DMS53 (cell line): ENCODE measurements at regions not wholly inside any gene's neighbourhood (a gene's known extent, or its start where the extent isn't known, plus 50 kb on each side); places are given as distances from the start of the nearest gene placed in this dataset.

Experiments used
- DNase-seq: peaks from one replicate; lab custom pipeline; 2025; lab: John Stamatoyannopoulos, UW

GRCh38 chr9:18233311-18233710 is 240.6 kb upstream of the ADAMTSL1 start:
- no peak for DNase-seq

- DNase-seq = no peak
These were observed 240.0 kb upstream of the ADAMTSL1 start for GRCh38 chr9:18233776-18234445.

DNA sequence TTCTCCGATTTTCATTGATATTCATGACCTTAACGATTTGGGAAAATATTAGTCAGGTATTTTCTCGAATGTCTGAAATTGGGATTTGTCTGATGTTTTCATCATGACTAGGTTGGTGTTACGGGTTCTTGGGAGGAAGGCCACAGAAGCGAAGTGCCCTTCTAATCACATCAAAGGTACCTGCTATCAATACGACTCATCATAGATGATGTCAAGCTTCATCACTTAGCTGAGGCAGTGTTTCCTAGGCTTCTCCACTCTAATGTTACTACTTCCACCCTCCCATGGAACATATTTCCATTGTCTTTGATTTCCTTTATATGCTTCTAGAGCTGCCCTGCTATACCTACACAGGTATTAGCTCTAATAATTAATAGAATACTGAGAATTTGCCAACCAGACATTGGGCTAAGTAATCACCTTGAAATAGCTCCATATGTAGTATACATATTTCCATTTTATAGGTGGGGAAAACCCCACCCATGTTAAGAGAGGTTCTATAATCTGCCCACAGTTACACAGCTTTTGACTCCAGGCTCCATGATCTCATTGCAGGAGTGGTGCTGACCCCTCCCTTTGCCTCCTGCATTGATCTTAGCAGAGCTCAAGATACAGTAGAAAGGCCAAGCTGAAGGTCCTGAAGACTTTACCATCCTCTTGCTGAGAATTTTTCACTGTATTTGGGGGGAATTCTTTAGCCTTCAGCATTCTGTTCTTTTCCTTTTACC is 238.6 kb upstream of the ADAMTSL1 start:
- DNase-seq = no peak

DNA sequence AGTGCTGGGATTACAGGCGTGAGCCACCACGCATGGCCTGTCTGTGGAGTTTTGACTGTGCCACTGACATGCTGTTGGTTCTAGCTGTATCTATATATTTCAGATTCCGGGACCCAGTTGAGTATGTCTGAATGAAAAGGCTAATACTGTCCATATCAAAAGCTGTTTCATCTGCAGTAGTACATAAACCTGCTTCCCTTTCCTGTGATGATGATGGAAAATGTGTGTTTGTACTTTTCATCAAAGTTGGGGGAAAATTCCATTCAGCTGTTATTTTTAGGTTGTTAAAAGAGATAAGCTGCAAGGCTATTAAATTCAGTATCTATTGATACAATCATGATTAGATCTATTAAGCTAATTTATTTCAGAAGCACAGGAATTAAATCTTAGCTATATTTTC is 237.6 kb upstream of the ADAMTSL1 start:
- DNase-seq = no peak

DNA sequence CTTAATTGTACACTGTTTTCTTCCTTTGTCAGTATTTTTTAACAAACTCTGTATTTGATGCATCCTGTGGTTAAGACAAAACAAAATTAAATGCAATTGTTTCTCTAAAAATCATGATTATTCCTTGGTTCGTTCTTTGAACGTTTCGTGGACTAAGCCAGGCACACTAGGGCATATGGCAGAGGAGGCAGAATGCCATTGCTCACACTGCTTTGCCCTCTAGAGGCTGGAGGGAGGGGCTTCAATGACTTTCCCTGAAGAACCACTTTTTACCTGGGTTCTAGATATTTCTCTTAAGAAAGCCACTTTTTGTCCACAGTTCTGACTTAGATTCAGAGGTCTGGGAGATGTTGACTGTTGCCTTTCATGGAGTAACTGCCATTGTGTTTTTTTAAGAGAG is 236.2 kb upstream of the ADAMTSL1 start:
- no peak for DNase-seq

GRCh38 chr9:18238254-18238653 is 235.7 kb upstream of the ADAMTSL1 start:
- peak; percentile 4 for DNase-seq

GRCh38 chr9:18238752-18239447 is 235.1 kb upstream of the ADAMTSL1 start:
- DNase-seq = no peak

- DNase-seq = no peak
These were observed 233.7 kb upstream of the ADAMTSL1 start for GRCh38 chr9:18240213-18240612.

- no peak for DNase-seq
These were observed 228.0 kb upstream of the ADAMTSL1 start for GRCh38 chr9:18245911-18246310.

DNA sequence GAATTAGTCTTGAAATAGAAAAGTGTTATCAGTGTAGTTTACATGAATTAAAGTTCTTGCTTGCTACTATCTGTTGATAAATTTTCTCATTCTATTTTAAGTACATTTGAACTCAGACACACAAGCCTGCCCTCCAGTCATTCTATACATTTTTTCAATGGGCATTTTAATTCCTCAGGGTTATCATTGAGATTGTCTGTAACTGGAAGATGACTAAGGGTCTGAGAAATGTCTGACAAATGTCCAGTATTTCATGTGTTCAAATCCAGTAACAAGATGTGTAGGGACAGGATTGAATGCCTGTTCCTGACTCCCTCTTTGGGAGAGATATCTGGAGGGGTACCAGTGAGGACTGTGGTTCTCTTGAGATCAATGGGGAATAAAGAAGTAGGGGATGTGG is 223.9 kb upstream of the ADAMTSL1 start:
- no peak for DNase-seq

DNA sequence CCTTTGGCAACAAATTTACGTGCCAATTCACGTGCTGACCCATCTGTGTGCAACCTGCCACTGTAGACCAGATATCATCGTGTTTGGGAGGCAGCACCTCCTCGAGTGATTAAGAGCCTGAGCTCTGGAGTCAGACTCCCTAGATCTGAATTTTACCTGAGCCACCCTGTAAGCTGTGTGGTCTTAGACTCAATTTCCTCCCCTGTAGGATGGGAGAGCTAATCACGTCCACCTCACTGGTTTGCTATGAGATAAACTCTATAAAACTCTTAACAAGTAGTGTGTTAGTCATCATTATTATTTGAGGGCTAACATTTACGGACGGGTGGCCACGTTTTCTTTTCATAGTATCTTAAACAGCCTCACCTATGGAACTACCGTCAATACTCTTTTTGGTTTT is 220.0 kb upstream of the ADAMTSL1 start:
- no peak for DNase-seq

DNA sequence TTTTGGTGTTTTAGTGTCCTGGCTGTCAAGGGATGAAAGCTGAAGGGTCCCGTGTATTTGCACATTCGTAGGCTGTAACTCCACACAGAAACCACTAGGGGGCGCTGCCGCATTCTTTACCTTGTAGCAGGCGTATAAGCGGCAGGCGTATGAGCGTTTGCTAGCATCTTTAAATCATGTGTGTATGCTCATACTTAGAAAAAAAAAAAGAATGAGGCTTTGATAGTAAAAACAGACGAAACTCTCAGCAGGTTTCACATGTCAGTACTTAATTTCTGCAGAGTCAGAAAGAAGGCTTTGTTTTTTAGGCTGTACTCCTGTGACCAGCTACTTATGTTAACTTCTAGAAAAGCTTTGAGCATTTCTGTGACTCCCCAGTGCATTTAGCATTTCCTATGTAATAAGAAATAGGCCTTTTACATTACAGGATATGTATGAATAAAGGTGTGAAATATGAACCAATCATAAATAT is 218.8 kb upstream of the ADAMTSL1 start:
- peak; percentile 86 for DNase-seq

GRCh38 chr9:18255747-18256146 is 218.2 kb upstream of the ADAMTSL1 start:
- no peak for DNase-seq

DNA sequence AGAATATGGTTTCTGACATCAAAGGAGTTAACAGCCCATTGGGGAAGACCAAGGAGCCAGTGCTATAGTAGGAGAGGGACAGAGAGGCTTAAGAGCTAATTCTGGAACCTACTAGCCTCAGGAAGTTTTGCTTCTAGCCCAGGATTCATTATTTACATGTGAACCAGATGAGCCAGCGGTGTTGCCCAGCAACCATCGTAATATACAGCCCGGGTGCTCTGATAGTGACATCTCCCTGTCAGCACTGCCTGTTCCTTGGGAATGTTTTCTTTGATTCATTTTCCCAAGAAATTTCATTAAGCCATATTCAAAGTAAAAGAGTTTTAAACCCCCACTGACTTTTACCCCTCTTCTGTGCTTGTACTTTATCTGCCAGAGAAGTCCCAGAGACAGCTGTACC is 217.4 kb upstream of the ADAMTSL1 start:
- DNase-seq = peak; percentile 51

- peak; percentile 1 for DNase-seq
These were observed 213.4 kb upstream of the ADAMTSL1 start for GRCh38 chr9:18260521-18260920.

DNA sequence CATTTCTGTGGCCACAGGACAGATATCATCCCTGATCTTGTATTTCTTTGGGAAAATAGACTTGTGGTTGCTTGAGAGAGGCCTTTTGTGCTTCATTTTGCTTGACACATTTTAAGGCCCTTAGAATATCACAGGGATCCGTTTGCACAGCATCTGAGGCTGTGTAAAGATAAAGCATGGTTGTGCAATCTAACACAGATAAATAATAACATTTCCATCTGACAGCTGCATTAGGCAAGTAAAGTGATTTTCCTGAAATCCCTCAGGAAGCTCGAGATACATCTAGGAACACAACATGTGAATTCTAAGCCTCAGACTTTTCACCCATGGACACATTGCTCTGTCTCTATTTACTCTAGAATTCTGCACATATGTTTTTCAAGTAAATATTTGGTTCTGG is 212.8 kb upstream of the ADAMTSL1 start:
- DNase-seq = no peak

DNA sequence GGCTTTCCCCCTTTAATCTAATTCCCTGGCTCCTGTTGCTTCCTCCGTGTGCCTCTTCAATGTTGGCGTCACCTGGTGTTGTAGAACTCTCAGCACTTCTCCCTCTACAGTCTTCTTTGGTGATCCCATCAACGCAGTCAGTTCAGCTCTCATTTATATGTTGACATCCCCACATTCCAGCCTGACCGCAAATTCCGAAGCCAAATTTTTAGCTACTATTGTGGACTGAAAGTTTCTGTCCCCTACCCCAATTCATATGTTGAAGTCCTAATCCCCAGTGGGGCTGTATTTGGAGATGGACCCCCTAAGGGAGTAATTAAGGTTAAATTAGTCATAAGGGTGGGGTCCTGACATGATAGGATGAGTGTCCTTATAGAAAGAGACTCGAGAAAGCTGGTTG is 210.6 kb upstream of the ADAMTSL1 start:
- DNase-seq = no peak

DNA sequence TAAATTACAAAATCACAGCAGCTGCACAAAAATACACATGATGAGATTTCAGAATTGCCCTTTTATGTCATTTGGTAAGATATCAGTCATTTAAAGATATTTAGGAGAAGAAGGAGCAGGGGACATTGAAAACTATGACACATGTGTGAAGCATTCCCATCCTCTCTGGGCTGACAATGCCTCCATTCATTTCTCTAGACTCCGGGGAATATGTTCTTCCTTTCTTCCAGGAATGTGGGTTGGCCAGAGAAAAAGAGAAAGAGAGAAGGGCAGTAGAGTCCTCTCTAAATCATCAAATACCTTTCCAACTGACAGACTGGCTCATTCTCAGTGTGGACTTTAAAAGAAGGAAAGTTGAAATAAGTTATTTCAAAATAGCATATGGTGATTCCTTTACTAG is 205.6 kb upstream of the ADAMTSL1 start:
- DNase-seq = no peak

DNA sequence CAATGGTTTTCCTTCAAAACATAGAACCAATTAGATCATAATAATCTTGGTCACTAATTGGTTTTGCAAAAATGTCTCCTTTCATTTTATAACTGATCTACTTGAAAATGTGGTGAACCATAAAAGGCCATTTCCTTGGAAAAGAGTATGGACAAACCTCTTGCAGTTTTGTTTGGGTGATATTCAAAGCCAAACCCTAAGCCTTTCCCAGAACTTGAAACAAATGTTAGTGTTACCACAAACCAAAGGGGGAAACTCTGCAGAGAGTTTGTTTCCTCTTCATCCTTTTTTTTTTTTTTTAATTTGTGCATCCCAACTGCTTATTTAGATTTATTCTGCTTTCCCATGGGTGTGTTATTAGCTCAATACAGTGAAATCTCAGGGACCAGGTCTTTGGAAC is 204.4 kb upstream of the ADAMTSL1 start:
- no peak for DNase-seq

DNA sequence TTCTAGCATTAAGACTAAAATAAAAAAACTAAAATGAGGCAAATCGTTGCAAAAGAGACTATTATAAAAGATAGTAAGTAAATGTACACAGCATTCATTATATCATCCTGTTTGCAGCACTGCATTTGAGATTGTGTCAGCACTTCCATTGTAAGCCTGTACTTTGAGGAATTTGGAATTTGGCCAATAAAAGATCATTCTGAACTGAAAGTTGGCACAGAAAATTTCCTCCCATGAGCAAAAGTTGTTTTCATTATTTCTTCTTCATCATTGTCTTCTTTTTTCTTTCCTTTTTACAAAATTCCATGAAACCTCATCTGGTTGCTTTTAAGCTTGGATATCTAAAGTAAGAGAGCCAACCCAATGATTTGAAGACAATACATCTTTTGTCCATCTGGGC is 199.3 kb upstream of the ADAMTSL1 start:
- DNase-seq = no peak

DNA sequence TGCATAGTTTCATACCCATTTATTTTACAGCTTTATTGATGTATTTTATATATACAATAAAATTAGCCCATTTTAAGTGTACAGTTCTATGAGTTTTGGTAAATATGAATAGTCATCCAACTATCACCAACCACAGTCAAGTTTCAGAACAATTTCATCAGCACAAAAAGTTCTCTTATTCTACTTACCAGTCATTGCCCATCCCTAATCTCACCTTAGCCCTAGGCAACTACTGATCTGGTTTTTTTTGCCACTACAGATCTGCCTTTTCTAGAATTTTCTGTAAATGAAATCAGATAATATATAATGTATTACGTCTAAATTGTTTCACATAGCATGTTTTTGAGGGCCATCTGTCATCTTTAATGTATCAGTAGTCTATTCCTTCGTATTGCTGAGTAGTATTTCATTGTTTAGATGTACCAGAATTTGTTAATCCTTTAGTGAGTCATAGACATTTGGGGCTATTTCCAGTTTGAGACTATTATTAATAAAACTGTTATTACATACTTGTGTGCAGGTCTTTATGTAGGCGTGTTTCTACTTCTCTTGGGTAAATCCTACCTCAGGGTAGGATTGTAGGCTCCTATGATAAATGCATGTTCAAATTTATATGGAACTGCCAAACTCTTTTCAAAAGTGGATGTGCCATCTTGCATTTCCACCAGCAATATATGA is 198.5 kb upstream of the ADAMTSL1 start:
- DNase-seq = no peak

DNA sequence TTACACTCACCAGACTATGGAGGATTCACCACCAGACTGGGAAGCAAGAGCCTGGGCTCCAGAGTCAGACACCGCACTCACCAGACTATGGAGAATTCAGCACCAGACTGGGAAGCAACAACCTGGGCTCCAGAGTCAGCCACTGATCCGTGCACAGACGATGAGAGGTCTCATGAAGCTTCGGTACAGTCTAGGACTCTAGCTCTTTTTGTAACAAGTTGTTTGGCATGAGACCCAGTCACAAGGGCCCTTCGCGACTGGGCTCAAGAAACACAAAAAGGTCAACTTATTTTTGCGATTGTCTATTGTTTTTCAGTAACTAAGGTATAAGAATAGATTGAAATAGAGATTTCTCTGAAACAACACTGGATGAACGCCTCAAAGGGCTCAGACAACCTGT is 192.7 kb upstream of the ADAMTSL1 start:
- peak; percentile 38 for DNase-seq

GRCh38 chr9:18294229-18294628 is 179.7 kb upstream of the ADAMTSL1 start:
- DNase-seq = no peak
